Gastrocnemius medialis (tissue), 4 donors: ENCODE measurements at regions not wholly inside any gene's neighbourhood (a gene's known extent, or its start where the extent isn't known, plus 50 kb on each side); places are given as distances from the start of the nearest gene placed in this dataset.

ENCODE experiments used
- ATAC-seq, 2 donors: fragments of 150-250 bp; one replicate each; pipeline ENCODE4 v1.9.1; 2016
- DNase-seq, 2 donors: peaks; one replicate each; pipeline ENCODE4 v3.0.0-alpha.2; 2019
- H3K27ac ChIP-seq, 4 donors: fragments of 200-600 bp; sonication (generic); 1 replicate in 1 of 4; 2 replicates in 3 of 4; pipeline ENCODE4 v1.5.1; 2016 to 2018; ENCODE audit warnings: mild to moderate bottlenecking in 2 of 4, moderate library complexity in 1 of 4
- H3K27me3 ChIP-seq, 3 donors: fragments of 200-600 bp; sonication (generic) in 2 of 3; 1 replicate in 1 of 3; 2 replicates in 2 of 3; pipeline versions ENCODE4 v1.5.1 to v1.6.0; 2016 to 2019; ENCODE audit warnings: mild to moderate bottlenecking in 1 of 3, moderate library complexity in 1 of 3
- H3K36me3 ChIP-seq, 2 donors: fragments of 200-600 bp; sonication (generic) in 1 of 2; one replicate each; pipeline ENCODE4 v1.5.1; 2017 to 2018
- H3K4me1 ChIP-seq, 2 donors: fragments of 200-600 bp; sonication (generic) in 1 of 2; one replicate each; pipeline ENCODE4 v1.5.1; 2016 to 2017; ENCODE audit warnings: mild to moderate bottlenecking in 2 of 2
- H3K4me3 ChIP-seq, 4 donors: fragments of 200-600 bp; sonication (generic) in 3 of 4; 1 replicate in 1 of 4; 2 replicates in 3 of 4; pipeline ENCODE4 v1.5.1; 2016 to 2019; ENCODE audit warnings: mild to moderate bottlenecking in 2 of 4
- H3K9me3 ChIP-seq, 3 donors: fragments of 200-600 bp; sonication (generic) in 2 of 3; 1 replicate in 1 of 3; 2 replicates in 2 of 3; pipeline ENCODE4 v1.5.1; 2016 to 2019
- POLR2A ChIP-seq, 2 donors: fragments of 450-650 bp; IDR thresholded peaks; one replicate each; pipeline ENCODE4 v1.6.1; 2017; ENCODE audit warnings: antibody characterized with exemption in 2 of 2, mild to moderate bottlenecking in 2 of 2, moderate library complexity in 2 of 2
- in situ Hi-C, 4 donors: fragments of 200-750 bp; cut with MboI; loops; one replicate each; pipeline versions ENCODE4 v1.15.0 to v1.8.0; 2017; ENCODE audit warnings: low sequenced_read_pairs in 4 of 4
- intact Hi-C: fragments of 100-400 bp; cut with DNase I; formaldehyde crosslinking; loops from one replicate; pipeline ENCODE4 v1.15.1; 2023; ENCODE audit warnings: low total_unique reads
- TF ChIP-seq, protein P1 (sequence below), 5 experiments: fragments of 450-650 bp in 3 of 5; fragments of 200-600 bp in 2 of 5; sonication (generic) in 2 of 5; IDR thresholded peaks in 4 of 5; conservative IDR thresholded peaks in 1 of 5; 1 replicate in 4 of 5; 2 replicates in 1 of 5; pipeline ENCODE4 v1.5.1; 2016 to 2019; ENCODE audit warnings: antibody characterized with exemption in 5 of 5, mild to moderate bottlenecking in 3 of 5, moderate library complexity in 3 of 5

DNA sequence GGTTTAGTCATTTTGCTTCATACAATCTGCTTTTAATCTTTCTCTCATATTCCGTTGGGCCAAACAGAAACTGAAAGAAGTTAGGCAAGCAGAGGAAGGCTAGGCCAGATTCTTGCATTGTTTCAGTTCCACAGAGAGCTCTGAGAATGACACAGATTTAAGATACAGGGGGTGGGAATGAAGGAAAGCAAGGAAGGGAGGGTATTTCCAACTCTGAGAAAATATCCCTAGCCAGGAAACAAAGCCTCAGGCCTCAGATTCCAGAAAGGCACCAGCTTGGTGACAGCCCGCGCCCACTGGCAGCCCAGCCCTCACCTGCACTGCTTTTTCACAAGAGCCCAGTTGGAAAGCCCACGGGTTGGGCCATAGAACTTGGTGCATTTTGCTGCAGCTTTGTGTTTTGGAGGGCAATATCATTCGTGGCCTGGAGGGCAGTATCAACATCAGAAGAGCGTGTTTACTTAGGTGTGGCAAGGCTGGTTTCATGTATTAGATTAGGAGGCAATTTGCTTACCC, 63.5 kb downstream of the ENC1 start:
- Histone ChIP-seq H3K27me3 (no peaks in the 10 kb centered on the region), H3K36me3 (no peaks in the 10 kb centered on the region), H3K4me3 (peak overlapping the region in 1 of 4 donors; percentile 5), H3K9me3 (no peaks in the 10 kb centered on the region), H3K27ac (peak overlapping the region; percentile 15 to 56 (median 44)), H3K4me1 (peaks cover 5 to 14% of the 10 kb centered on the region in 2 donors)
- intact Hi-C loops (no loop called here), in situ Hi-C loops (no loop called here)
- no peak for DNase-seq
- TF ChIP-seq POLR2A (IDR thresholded peaks at IDR 0.05), result no peak
- TF ChIP-seq, protein P1, sequence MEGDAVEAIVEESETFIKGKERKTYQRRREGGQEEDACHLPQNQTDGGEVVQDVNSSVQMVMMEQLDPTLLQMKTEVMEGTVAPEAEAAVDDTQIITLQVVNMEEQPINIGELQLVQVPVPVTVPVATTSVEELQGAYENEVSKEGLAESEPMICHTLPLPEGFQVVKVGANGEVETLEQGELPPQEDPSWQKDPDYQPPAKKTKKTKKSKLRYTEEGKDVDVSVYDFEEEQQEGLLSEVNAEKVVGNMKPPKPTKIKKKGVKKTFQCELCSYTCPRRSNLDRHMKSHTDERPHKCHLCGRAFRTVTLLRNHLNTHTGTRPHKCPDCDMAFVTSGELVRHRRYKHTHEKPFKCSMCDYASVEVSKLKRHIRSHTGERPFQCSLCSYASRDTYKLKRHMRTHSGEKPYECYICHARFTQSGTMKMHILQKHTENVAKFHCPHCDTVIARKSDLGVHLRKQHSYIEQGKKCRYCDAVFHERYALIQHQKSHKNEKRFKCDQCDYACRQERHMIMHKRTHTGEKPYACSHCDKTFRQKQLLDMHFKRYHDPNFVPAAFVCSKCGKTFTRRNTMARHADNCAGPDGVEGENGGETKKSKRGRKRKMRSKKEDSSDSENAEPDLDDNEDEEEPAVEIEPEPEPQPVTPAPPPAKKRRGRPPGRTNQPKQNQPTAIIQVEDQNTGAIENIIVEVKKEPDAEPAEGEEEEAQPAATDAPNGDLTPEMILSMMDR (IDR thresholded peaks at IDR 0.05 in 4 of 5, conservative IDR thresholded peaks at IDR 0.05 in 1 of 5), result no peak
- peak in 1 of 2 donors; percentile 58 for ATAC-seq

DNA sequence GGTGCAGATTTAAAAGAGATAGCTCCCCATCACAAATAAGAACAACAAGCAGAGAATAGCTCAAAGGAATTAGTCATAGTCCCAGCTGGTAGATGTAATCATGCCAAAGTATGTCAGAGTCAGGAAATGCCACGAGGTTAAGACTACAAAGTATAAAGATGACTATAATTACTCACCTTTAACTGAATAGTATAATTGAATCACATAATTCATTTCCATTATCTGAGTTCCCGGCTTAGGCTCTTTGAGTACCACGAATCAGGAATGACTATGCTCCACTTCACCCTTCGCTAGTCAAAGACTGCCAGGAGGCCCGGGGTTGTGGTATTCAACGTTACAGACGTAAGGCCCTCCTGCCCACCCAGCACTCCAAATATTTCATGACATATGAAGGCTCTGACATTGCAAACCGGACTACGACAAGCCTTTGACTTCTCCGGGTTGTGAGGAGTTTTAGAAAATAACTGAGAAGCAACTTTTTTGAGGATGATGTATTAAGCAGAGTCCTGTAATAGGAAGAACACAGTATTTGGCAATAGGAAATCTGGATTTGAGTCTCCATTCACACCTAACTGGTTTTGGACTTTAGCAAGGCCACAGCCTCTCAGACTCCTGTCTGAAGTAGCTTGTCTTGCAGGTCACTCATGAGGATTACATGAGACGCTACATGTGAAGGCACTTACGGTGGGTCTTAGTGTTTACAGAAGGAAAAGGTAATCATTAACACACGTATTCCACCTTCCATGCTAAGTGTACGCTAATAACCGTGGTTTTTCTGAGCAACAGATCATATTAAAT, 64.6 kb downstream of the ENC1 start:
- no peak overlapping the region for H3K4me3 ChIP-seq
- ATAC-seq (peak; percentile 64 to 85), DNase-seq (no peak)
- peaks cover 5 to 14% of the 10 kb centered on the region in 2 donors for H3K4me1 ChIP-seq
- intact Hi-C loops, result no loop called here
- no peaks in the 10 kb centered on the region for H3K9me3 ChIP-seq
- no peaks in the 10 kb centered on the region for H3K36me3 ChIP-seq
- no peaks in the 10 kb centered on the region for H3K27me3 ChIP-seq
- TF ChIP-seq, protein P1 (IDR thresholded peaks at IDR 0.05 in 4 of 5, conservative IDR thresholded peaks at IDR 0.05 in 1 of 5), result no peak
- TF ChIP-seq POLR2A (IDR thresholded peaks at IDR 0.05), result no peak
- H3K27ac ChIP-seq, result peak overlapping the region; percentile 1 to 56 (median 44)
- in situ Hi-C loops, result no loop called here

DNA sequence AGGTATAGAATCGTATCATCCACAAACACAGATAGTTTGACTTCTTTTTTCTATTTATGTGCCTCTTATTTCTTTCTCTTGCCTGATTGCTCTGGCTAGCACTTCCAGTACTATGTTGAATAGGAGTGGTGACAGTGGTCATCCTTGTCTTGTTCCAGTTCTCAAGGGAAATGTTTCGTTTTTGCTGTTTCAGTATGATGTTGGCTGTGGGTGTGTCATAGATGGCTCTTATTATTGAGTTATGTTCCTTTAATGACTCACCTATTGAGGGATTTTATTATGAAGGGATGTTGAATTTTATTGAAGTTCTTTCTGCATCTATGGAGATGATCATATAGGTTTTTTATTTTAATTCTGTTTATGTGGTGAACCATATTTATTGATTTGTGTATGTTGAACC, 70.3 kb downstream of the ENC1 start:
- in situ Hi-C loops, result no loop called here
- Histone ChIP-seq H3K9me3 (no peaks in the 10 kb centered on the region), H3K36me3 (no peaks in the 10 kb centered on the region), H3K27ac (no peak overlapping the region), H3K27me3 (no peaks in the 10 kb centered on the region), H3K4me1 (peaks cover 5 to 6% of the 10 kb centered on the region in 2 donors), H3K4me3 (no peak overlapping the region)
- ATAC-seq, result no peak
- DNase-seq, result no peak
- TF ChIP-seq POLR2A (IDR thresholded peaks at IDR 0.05), result no peak
- TF ChIP-seq, protein P1 (IDR thresholded peaks at IDR 0.05 in 4 of 5, conservative IDR thresholded peaks at IDR 0.05 in 1 of 5), result no peak
- intact Hi-C loops, result no loop called here

DNA sequence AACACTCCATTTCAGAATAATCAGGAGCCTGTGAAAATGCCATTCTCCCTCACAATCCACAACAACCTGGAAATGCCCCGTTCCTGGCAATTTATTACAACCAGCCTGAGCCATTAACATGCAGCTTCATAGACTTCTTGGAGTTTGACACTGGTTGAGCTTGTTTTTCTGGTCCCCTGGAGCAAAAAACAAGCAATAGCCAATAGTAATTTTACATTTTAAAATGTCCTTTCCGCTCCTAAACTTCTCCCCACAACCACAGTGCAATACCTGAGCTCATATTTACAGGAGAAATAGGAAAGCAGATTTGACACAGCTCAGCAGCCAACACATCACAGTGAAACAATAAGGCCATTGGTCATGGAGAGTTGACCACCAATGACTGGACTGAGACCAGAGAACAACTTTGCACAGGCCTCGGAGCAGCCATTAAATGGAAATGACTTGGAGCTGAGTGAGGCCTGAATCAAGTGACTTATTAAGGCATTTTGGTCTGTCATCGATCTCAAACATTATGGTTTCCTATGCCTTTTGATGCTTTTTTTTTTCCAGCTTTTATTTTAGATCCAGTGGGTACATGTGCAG, 73.0 kb downstream of the ENC1 start:
- Histone ChIP-seq H3K27me3 (no peaks in the 10 kb centered on the region), H3K4me3 (no peak overlapping the region), H3K9me3 (no peaks in the 10 kb centered on the region), H3K36me3 (no peaks in the 10 kb centered on the region), H3K27ac (no peak overlapping the region), H3K4me1 (no peaks in the 10 kb centered on the region)
- in situ Hi-C loops, result no loop called here
- intact Hi-C loops, result no loop called here
- ATAC-seq, result no peak
- TF ChIP-seq, protein P1 (IDR thresholded peaks at IDR 0.05 in 4 of 5, conservative IDR thresholded peaks at IDR 0.05 in 1 of 5), result no peak
- DNase-seq, result no peak
